Esophagus squamous epithelium (tissue), 5 donors: ENCODE measurements at regions not wholly inside any gene's neighbourhood (a gene's known extent, or its start where the extent isn't known, plus 50 kb on each side); places are given as distances from the start of the nearest gene placed in this dataset.
A peak's percentile ranks its signal among the peaks of the same experiment; 100 is the strongest.

ENCODE experiments used
- DNase-seq: peaks from one replicate; lab custom pipeline; 2025; lab: John Stamatoyannopoulos, UW
- H3K27ac ChIP-seq, 4 donors: fragments of 200-600 bp; sonication (generic); one replicate each; pipeline ENCODE4 v1.5.1; 2016 to 2019; ENCODE audit warnings: mild to moderate bottlenecking in 1 of 4
- H3K27me3 ChIP-seq, 4 donors: fragments of 200-600 bp; sonication (generic); 1 replicate in 3 of 4; 2 replicates in 1 of 4; pipeline versions ENCODE4 v1.5.1 to v1.6.0; 2017 to 2021; ENCODE audit warnings: antibody characterized with exemption in 1 of 4
- H3K36me3 ChIP-seq, 3 donors: fragments of 200-600 bp; sonication (generic); one replicate each; pipeline ENCODE4 v1.5.1; 2016 to 2019
- H3K4me1 ChIP-seq, 3 donors: fragments of 200-600 bp; sonication (generic); one replicate each; pipeline ENCODE4 v1.5.1; 2017 to 2019
- H3K4me3 ChIP-seq, 4 donors: fragments of 200-600 bp; sonication (generic); 1 replicate in 3 of 4; 2 replicates in 1 of 4; pipeline ENCODE4 v1.5.1; 2016 to 2019; ENCODE audit warnings: mild to moderate bottlenecking in 2 of 4, moderate library complexity in 1 of 4
- H3K9me3 ChIP-seq, 3 donors: fragments of 200-600 bp; sonication (generic); one replicate each; pipeline ENCODE4 v1.5.1; 2016 to 2019
- POLR2A ChIP-seq, 4 donors: fragments of 450-650 bp; IDR thresholded peaks; one replicate each; pipeline ENCODE4 v1.6.1; 2017; ENCODE audit warnings: antibody characterized with exemption in 4 of 4, mild to moderate bottlenecking in 4 of 4, moderate library complexity in 3 of 4
- WGBS, 2 donors: methylation state at CpG; one replicate each; pipeline ENCODE4 v1.1.5; 2018; 5-methylcytosine and 5-hydroxymethylcytosine counted together
- intact Hi-C: fragments of 100-400 bp; cut with DNase I; formaldehyde crosslinking; loops from one replicate; pipeline ENCODE4 v1.15.0; 2022
- TF ChIP-seq, protein P1 (sequence below), 6 experiments: fragments of 450-650 bp in 4 of 6; fragments of 200-600 bp in 2 of 6; sonication (generic) in 2 of 6; IDR thresholded peaks; one replicate each; pipeline ENCODE4 v1.5.1; 2016 to 2019; ENCODE audit warnings: antibody characterized with exemption in 6 of 6, mild to moderate bottlenecking in 4 of 6, moderate library complexity in 4 of 6
- donor health status: DM: yes; HTN: yes; CAD: no.

DNA sequence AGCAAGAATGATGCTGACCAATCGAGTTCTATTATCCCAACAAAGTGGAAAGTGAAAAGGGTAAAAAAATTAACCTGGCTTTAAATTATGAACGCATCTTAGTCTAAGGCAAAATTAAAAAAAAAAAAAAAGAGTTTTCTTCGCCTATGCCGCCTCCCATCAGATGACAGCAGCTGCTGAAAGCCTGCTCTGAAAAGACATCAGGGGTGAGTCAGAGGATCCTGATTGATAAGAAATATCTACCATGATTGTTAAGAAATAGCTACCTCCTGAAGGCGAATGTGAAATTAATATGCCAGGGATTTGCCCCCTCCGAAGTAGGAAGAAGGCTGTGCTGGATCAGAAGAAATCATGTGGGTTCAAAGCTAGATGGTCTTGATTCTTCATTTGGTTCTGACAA is 216.8 kb upstream of the C1orf87 start:
- Histone ChIP-seq H3K36me3 (no peaks in the 10 kb centered on the region), H3K27me3 (no peaks in the 10 kb centered on the region), H3K4me1 (no peaks in the 10 kb centered on the region), H3K27ac (no peak overlapping the region), H3K9me3 (no peaks in the 10 kb centered on the region), H3K4me3 (no peak overlapping the region)
- TF ChIP-seq, protein P1, sequence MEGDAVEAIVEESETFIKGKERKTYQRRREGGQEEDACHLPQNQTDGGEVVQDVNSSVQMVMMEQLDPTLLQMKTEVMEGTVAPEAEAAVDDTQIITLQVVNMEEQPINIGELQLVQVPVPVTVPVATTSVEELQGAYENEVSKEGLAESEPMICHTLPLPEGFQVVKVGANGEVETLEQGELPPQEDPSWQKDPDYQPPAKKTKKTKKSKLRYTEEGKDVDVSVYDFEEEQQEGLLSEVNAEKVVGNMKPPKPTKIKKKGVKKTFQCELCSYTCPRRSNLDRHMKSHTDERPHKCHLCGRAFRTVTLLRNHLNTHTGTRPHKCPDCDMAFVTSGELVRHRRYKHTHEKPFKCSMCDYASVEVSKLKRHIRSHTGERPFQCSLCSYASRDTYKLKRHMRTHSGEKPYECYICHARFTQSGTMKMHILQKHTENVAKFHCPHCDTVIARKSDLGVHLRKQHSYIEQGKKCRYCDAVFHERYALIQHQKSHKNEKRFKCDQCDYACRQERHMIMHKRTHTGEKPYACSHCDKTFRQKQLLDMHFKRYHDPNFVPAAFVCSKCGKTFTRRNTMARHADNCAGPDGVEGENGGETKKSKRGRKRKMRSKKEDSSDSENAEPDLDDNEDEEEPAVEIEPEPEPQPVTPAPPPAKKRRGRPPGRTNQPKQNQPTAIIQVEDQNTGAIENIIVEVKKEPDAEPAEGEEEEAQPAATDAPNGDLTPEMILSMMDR (IDR thresholded peaks at IDR 0.05) = no peak
- no peak for TF ChIP-seq POLR2A (IDR thresholded peaks at IDR 0.05)
- intact Hi-C loops = no loop called here
- DNase-seq = no peak
- WGBS, 2 donors = 82 to 85% methylated on average over 6 of the region's 6 CpGs

DNA sequence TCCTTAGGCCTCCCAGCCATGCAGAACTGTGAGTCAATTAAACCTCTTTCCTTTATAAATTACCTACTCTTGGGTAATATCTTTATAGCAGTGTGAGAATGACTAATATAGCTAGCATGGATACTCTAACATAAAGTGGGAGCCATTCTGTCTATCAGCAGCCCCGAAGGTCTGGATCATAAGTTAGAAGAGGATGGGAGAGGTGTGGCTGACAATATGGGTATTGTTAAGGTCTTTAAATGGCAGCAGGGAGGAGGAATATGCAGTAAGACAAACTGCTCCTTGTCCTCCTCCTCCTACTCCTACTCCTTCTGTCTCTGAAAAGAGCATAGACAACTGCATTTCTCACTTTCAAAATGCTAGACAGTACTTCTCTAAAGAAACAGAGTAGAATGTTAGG is 214.0 kb upstream of the C1orf87 start:
- no peaks in the 10 kb centered on the region for H3K36me3 ChIP-seq
- no peaks in the 10 kb centered on the region for H3K27me3 ChIP-seq
- intact Hi-C loops = no loop called here
- no peak overlapping the region for H3K27ac ChIP-seq
- DNase-seq = no peak
- H3K9me3 ChIP-seq = no peaks in the 10 kb centered on the region
- WGBS, 2 donors = 67 to 90% methylated on average over 1 of the region's 1 CpG
- H3K4me3 ChIP-seq = no peak overlapping the region
- no peaks in the 10 kb centered on the region for H3K4me1 ChIP-seq
- TF ChIP-seq POLR2A (IDR thresholded peaks at IDR 0.05) = no peak
- TF ChIP-seq, protein P1 (IDR thresholded peaks at IDR 0.05) = no peak

DNA sequence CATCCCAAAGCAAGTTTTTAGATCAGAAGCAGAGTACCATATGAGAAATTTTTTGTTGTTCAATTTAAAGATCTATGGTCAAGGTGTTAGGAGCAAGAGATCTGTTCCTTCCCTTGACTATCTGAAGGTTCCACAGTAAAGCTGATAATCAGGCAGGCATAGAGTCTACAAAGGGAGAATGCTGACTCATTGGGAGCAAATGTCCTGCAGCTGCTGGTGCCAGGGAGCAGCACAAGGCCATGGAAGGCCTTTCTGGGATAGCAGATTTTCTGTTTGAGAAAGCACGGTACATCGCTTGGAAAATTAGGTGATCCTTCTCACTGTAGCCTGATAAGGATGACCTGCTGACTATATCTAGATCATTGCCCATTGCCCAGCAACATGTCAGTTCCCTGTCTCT is 210.1 kb upstream of the C1orf87 start:
- WGBS, 2 donors = 80 to 100% methylated on average over 2 of the region's 2 CpGs
- DNase-seq = no peak
- peaks cover 0 to 19% (median 0%) of the 10 kb centered on the region in 3 donors for H3K4me1 ChIP-seq
- no peaks in the 10 kb centered on the region for H3K9me3 ChIP-seq
- no peak overlapping the region for H3K4me3 ChIP-seq
- H3K27me3 ChIP-seq = no peaks in the 10 kb centered on the region
- TF ChIP-seq POLR2A (IDR thresholded peaks at IDR 0.05) = no peak
- TF ChIP-seq, protein P1 (IDR thresholded peaks at IDR 0.05) = no peak
- H3K27ac ChIP-seq = no peak overlapping the region
- no peaks in the 10 kb centered on the region for H3K36me3 ChIP-seq
- intact Hi-C loops = no loop called here

DNA sequence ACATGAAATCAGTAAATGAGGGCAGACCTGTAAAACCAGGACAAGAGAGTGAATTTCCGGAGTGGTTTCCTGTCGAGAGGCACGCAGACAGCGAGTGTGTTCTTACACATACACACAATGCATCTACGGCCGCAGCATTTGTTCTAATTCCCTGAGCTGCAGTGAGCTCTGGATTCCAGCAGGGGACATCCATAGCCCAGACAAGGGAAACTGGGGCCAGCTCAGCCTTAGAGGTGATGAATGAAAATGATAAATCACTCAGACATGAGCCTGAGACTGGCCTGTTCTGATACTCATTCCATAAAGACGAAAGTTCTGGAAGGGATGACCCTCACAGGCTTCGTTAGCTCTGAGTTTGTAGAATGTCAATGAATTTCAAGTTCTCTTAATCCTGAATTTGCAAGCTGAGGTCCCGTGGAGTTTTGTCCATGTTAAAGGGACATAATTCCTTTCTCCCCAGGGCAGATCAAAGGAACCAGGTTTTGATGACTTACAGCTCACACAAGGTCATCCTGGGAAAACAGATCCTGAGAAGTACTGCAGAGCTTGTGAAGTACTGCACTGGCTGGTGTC is 207.9 kb upstream of the C1orf87 start:
- intact Hi-C loops = no loop called here

DNA sequence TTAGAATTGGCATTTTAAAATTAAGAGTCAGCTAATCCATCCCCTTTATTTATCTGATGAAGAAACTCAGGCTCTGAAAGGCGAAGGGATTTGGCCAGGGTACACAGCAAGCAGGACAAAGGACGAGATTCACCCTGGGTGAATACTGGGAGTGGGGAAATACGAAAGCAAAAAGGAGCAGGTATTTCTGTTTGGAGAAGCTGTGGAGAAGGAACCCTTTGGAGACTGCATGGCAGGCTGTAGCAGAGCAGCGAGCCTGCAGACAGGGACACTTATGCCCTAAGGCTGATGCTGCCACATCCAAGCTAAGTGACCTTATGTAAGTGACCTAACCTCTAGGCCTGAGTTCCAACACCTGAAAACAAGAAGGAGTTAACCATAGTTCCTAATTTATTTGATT is 207.2 kb upstream of the C1orf87 start:
- intact Hi-C loops = no loop called here
- peaks cover 0 to 19% (median 0%) of the 10 kb centered on the region in 3 donors for H3K4me1 ChIP-seq
- H3K27me3 ChIP-seq = no peaks in the 10 kb centered on the region
- no peaks in the 10 kb centered on the region for H3K36me3 ChIP-seq
- no peaks in the 10 kb centered on the region for H3K9me3 ChIP-seq
- WGBS, 2 donors = 71 to 76% methylated on average over 3 to 4 of the region's 4 CpGs
- no peak for DNase-seq
- H3K4me3 ChIP-seq = no peak overlapping the region
- H3K27ac ChIP-seq = no peak overlapping the region
- TF ChIP-seq, protein P1 (IDR thresholded peaks at IDR 0.05) = no peak
- TF ChIP-seq POLR2A (IDR thresholded peaks at IDR 0.05) = no peak

More for the DNA sequence above, 207.9 kb upstream of the C1orf87 start:
- TF ChIP-seq, protein P1 (IDR thresholded peaks at IDR 0.05) = peak; percentile 49 to 80 (median 68)
- TF ChIP-seq POLR2A (IDR thresholded peaks at IDR 0.05) = no peak
- Histone ChIP-seq H3K27ac (no peak overlapping the region), H3K27me3 (no peaks in the 10 kb centered on the region), H3K4me3 (no peak overlapping the region), H3K9me3 (no peaks in the 10 kb centered on the region), H3K4me1 (peaks cover 0 to 19% (median 0%) of the 10 kb centered on the region in 3 donors), H3K36me3 (no peaks in the 10 kb centered on the region)
- no peak for DNase-seq
- 12 to 21% methylated on average over 9 of the region's 9 CpGs for WGBS, 2 donors
